Thyroid gland (tissue), 4 donors: ENCODE measurements at regions not wholly inside any gene's neighbourhood (a gene's known extent, or its start where the extent isn't known, plus 50 kb on each side); places are given as distances from the start of the nearest gene placed in this dataset.

Experiments used
- DNase-seq, 2 donors: peaks; one replicate each; pipeline ENCODE4 v3.0.0-alpha.2; 2019
- H3K27ac ChIP-seq, 3 donors: fragments of 200-600 bp; sonication (generic); 1 replicate in 2 of 3; 2 replicates in 1 of 3; pipeline ENCODE4 v1.5.1; 2016 to 2019; ENCODE audit warnings: mild to moderate bottlenecking in 1 of 3, moderate library complexity in 1 of 3
- H3K27me3 ChIP-seq: fragments of 200-600 bp; sonication (generic); one replicate; pipeline ENCODE4 v1.5.1; 2019
- H3K36me3 ChIP-seq, 2 donors: fragments of 200-600 bp; sonication (generic); one replicate each; pipeline ENCODE4 v1.5.1; 2016 to 2019
- H3K4me1 ChIP-seq, 2 donors: fragments of 200-600 bp; sonication (generic); one replicate each; pipeline ENCODE4 v1.5.1; 2017 to 2019
- H3K4me3 ChIP-seq, 3 donors: fragments of 200-600 bp; sonication (generic); replicated peaks in 1 of 3; 1 replicate in 2 of 3; 2 replicates in 1 of 3; pipeline ENCODE4 v1.5.1; 2016; ENCODE audit warnings: mild to moderate bottlenecking in 1 of 3
- H3K9me3 ChIP-seq: fragments of 200-600 bp; sonication (generic); one replicate; pipeline ENCODE4 v1.5.1; 2017
- POLR2A ChIP-seq, 2 donors: fragments of 450-650 bp; IDR thresholded peaks; one replicate each; pipeline ENCODE4 v1.6.1; 2017; ENCODE audit warnings: antibody characterized with exemption in 2 of 2, mild to moderate bottlenecking in 2 of 2, moderate library complexity in 1 of 2
- WGBS, 2 donors: methylation state at CpG; one replicate each; pipeline ENCODE4 v1.1.5; 2017; 5-methylcytosine and 5-hydroxymethylcytosine counted together
- intact Hi-C: fragments of 100-400 bp; cut with DNase I; formaldehyde crosslinking; loops from one replicate; pipeline ENCODE4 v1.15.1; 2023
- TF ChIP-seq, protein P1 (sequence below), 6 experiments: fragments of 200-600 bp in 3 of 6; fragments of 450-650 bp in 3 of 6; sonication (generic) in 3 of 6; IDR thresholded peaks; one replicate each; pipeline ENCODE4 v1.5.1; 2016 to 2019; ENCODE audit warnings: antibody characterized with exemption in 6 of 6, mild to moderate bottlenecking in 2 of 6, inconsistent platforms in 1 of 6, moderate library complexity in 1 of 6

DNA sequence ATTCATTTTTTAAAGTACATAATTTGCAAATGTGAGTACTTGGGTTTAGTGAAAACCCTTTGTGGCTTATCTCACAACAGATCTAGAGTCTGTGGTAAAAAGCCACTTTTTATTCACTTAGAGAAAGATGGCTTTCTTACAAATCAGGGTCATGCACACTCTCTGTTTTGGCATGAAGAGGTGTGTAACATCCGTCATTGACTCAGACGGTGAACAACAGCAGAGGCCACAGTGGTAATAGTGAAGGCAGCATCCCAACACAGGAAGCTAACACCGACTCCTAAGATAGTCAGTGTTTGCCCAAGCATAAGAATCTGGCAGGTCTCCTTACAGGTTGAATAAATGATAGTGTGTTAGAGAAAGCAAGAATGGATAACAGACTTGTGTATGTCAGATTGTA is 593.0 kb downstream of the SOX5 start:
- no peak overlapping the region for H3K27ac ChIP-seq

DNA sequence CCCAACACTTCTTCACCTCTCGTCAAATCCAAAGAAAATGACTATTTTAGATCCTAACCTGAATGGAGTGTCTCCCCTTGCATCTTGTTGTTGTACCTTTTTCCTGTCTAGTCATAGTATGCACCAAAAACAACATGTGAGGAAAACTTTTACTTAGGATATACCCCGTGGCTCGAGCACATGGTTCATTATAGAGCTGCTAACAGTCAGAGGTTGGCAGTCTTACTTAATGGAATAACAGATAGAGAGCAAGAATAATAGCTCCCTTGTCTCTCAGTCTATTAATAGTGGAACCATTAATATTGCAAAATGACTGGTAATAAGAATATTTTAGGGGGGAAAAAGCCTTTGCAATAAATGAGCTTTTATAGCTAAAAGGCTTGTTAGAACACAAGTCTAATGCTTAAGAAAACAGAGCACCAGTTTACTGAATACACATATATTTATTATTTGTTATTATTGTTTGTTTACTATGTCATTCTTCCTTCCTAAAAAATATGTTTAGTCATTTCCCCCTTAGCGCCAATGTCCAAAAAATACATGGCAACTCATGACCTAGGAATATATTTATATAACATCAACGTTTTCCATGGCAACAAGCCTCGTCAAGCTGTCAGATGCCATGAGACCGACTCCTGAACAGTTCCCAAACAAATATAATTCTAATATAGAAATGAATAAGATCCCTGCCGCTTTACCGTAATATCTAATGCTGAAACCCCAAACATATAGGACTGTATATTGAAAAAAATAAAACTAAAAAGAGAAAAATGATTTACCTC is 592.4 kb downstream of the SOX5 start:
- no peak for DNase-seq
- no peaks in the 10 kb centered on the region for H3K36me3 ChIP-seq
- H3K4me3 ChIP-seq = no peak overlapping the region
- H3K27ac ChIP-seq = no peak overlapping the region
- intact Hi-C loops = no loop called here
- TF ChIP-seq, protein P1, sequence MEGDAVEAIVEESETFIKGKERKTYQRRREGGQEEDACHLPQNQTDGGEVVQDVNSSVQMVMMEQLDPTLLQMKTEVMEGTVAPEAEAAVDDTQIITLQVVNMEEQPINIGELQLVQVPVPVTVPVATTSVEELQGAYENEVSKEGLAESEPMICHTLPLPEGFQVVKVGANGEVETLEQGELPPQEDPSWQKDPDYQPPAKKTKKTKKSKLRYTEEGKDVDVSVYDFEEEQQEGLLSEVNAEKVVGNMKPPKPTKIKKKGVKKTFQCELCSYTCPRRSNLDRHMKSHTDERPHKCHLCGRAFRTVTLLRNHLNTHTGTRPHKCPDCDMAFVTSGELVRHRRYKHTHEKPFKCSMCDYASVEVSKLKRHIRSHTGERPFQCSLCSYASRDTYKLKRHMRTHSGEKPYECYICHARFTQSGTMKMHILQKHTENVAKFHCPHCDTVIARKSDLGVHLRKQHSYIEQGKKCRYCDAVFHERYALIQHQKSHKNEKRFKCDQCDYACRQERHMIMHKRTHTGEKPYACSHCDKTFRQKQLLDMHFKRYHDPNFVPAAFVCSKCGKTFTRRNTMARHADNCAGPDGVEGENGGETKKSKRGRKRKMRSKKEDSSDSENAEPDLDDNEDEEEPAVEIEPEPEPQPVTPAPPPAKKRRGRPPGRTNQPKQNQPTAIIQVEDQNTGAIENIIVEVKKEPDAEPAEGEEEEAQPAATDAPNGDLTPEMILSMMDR (IDR thresholded peaks at IDR 0.05) = no peak
- TF ChIP-seq POLR2A (IDR thresholded peaks at IDR 0.05) = no peak
- no peaks in the 10 kb centered on the region for H3K27me3 ChIP-seq
- no peaks in the 10 kb centered on the region for H3K9me3 ChIP-seq
- H3K4me1 ChIP-seq = no peaks in the 10 kb centered on the region
- 83 to 84% methylated on average over 9 of the region's 9 CpGs for WGBS, 2 donors

More for the DNA sequence above, 593.0 kb downstream of the SOX5 start:
- no peak for DNase-seq
- no peaks in the 10 kb centered on the region for H3K27me3 ChIP-seq
- no peaks in the 10 kb centered on the region for H3K9me3 ChIP-seq
- whole genome bisulfite sequencing, 2 donors = 76 to 87% methylated on average over 3 of the region's 3 CpGs
- H3K4me3 ChIP-seq = no peak overlapping the region
- no peak for TF ChIP-seq POLR2A (IDR thresholded peaks at IDR 0.05)
- TF ChIP-seq, protein P1 (IDR thresholded peaks at IDR 0.05) = no peak
- H3K36me3 ChIP-seq = no peaks in the 10 kb centered on the region
- no peaks in the 10 kb centered on the region for H3K4me1 ChIP-seq
- intact Hi-C loops = no loop called here

DNA sequence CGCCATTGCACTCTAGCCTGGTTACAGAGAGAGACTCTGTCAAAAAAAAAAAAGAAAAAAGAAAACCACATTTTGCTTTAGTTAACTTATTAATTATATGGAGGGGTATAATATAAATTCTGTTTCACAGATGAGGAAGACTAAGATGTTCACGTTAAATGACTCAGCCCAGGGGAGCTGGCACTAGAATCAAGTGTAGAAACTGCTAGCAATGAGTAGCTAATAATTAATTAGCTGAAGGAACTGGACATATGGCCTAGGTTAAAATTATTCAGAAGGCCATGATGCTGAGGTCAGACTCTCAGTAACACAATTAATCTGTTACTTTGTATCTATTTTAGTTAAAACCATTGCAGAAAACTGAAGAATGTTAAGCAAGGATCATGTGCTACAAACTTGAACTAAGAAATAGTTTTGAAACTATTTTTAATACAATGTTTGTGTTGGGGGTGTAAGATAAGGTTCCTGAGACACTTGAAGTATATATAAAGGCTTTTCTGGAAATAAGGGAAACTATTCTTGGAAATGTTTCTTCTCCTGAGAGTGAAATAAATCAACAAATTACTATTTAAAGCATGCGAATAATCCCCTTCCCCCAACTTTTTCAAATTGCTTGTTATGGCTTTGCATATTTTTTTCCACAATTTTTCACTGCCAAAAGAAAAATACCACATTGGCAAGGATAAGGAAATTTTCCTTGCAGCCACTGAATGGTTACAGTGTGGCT is 589.3 kb downstream of the SOX5 start:
- H3K36me3 ChIP-seq = no peaks in the 10 kb centered on the region
- intact Hi-C loops = no loop called here
- no peak overlapping the region for H3K4me3 ChIP-seq
- no peak overlapping the region for H3K27ac ChIP-seq
- no peak for TF ChIP-seq POLR2A (IDR thresholded peaks at IDR 0.05)
- TF ChIP-seq, protein P1 (IDR thresholded peaks at IDR 0.05) = no peak
- H3K4me1 ChIP-seq = no peaks in the 10 kb centered on the region
- no peaks in the 10 kb centered on the region for H3K27me3 ChIP-seq
- WGBS, 2 donors = 79% methylated on average over 3 of the region's 3 CpGs
- no peaks in the 10 kb centered on the region for H3K9me3 ChIP-seq
- no peak for DNase-seq

DNA sequence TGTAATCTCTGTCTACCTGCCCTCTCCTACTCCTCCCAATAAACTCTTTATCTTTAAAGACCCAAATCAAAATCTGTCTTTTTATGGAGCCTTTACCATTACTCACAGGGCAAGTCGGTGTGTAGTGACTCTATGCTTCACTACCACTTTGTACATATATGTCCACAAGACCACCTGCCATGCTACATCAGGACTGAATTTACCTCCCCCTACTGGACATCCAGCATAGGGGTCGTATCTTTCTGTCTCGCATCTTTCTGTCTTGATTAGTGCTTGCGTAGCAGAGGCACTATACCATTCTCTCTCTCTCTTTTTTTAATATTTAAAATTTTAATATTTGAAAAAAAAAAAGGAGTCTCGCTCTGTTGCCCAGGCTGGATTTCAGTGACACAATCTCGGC is 587.5 kb downstream of the SOX5 start:
- H3K4me1 ChIP-seq = no peaks in the 10 kb centered on the region
- H3K27ac ChIP-seq = no peak overlapping the region
- TF ChIP-seq POLR2A (IDR thresholded peaks at IDR 0.05) = no peak
- TF ChIP-seq, protein P1 (IDR thresholded peaks at IDR 0.05) = no peak
- no peak for DNase-seq
- no peaks in the 10 kb centered on the region for H3K36me3 ChIP-seq
- 74 to 79% methylated on average over 6 of the region's 6 CpGs for WGBS, 2 donors
- no peaks in the 10 kb centered on the region for H3K27me3 ChIP-seq
- intact Hi-C loops = no loop called here
- H3K9me3 ChIP-seq = no peaks in the 10 kb centered on the region
- H3K4me3 ChIP-seq = no peak overlapping the region

DNA sequence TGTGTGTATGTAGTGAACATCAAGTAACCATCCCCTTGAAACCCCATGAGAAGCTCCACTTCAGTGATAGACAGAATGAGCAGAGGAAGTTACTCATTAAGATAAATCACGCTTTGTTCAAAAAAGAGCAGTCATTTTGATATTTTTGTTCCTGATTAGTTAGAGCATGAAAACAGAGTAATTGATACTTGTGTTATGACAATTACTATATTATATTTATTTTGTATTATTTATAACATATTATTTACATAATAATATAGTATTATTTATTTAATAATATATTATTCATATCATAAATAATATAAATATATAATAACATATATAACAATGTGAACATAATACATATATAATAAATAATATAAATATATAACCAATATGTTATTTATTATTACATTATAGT is 580.9 kb downstream of the SOX5 start:
- no peaks in the 10 kb centered on the region for H3K9me3 ChIP-seq
- WGBS, 2 donors = 89 to 94% methylated on average over 1 of the region's 1 CpG
- no peaks in the 10 kb centered on the region for H3K36me3 ChIP-seq
- intact Hi-C loops = no loop called here
- H3K4me3 ChIP-seq = no peak overlapping the region
- no peak for DNase-seq
- no peak for TF ChIP-seq POLR2A (IDR thresholded peaks at IDR 0.05)
- TF ChIP-seq, protein P1 (IDR thresholded peaks at IDR 0.05) = no peak
- H3K27me3 ChIP-seq = no peaks in the 10 kb centered on the region
- H3K4me1 ChIP-seq = no peaks in the 10 kb centered on the region
- H3K27ac ChIP-seq = no peak overlapping the region
